Osteoblast (primary cell): ENCODE measurements at regions not wholly inside any gene's neighbourhood (a gene's known extent, or its start where the extent isn't known, plus 50 kb on each side); places are given as distances from the start of the nearest gene placed in this dataset.

Experiments used
- DNase-seq: peaks from one replicate; pipeline ENCODE4 v3.0.0; 2011; ENCODE audit warnings: low spot score, mixed read lengths; ENCODE audit not compliant: insufficient read length; ENCODE audit errors: missing footprints
- H2AFZ ChIP-seq: 2 replicates; pipeline ENCODE4 v1.6.0; 2011; ENCODE audit warnings: mild to moderate bottlenecking, low read length
- H3K27ac ChIP-seq: 2 replicates; pipeline ENCODE4 v1.5.1; 2011; ENCODE audit warnings: mild to moderate bottlenecking, low read depth, low read length, moderate library complexity
- H3K27me3 ChIP-seq: 2 replicates; pipeline ENCODE4 v1.6.0; 2012; ENCODE audit warnings: mild to moderate bottlenecking, control low read depth, inconsistent platforms, low read length, moderate library complexity; ENCODE audit not compliant: insufficient read depth
- H3K36me3 ChIP-seq: 2 replicates; pipeline ENCODE4 v1.5.1; 2011; ENCODE audit warnings: mild to moderate bottlenecking, low read length, control low read depth, moderate library complexity; ENCODE audit not compliant: insufficient read depth
- H3K4me1 ChIP-seq: 2 replicates; pipeline ENCODE4 v1.5.1; 2011; ENCODE audit warnings: mild to moderate bottlenecking, low read length, control low read depth, moderate library complexity; ENCODE audit not compliant: insufficient read depth
- H3K4me2 ChIP-seq: 2 replicates; pipeline ENCODE4 v1.6.0; 2011; ENCODE audit warnings: mild to moderate bottlenecking, low read length; ENCODE audit not compliant: insufficient read depth
- H3K4me3 ChIP-seq: fragments of 200-600 bp; sonication (generic); 3 replicates; pipeline ENCODE4 v1.5.1; 2012; ENCODE audit warnings: mild to moderate bottlenecking, low read length, inconsistent platforms; ENCODE audit not compliant: insufficient read depth
- H3K79me2 ChIP-seq: 2 replicates; pipeline ENCODE4 v1.6.0; 2012; ENCODE audit warnings: mild to moderate bottlenecking, low read length, control low read depth, inconsistent platforms; ENCODE audit not compliant: insufficient read depth
- H3K9me3 ChIP-seq: 2 replicates; pipeline ENCODE4 v1.5.1; 2011; ENCODE audit warnings: low read depth, low read length, control low read depth
- H4K20me1 ChIP-seq: 2 replicates; pipeline ENCODE4 v1.6.0; 2012; ENCODE audit warnings: mild to moderate bottlenecking, low read length, control low read depth; ENCODE audit not compliant: insufficient read depth
- TF ChIP-seq, protein P1 (sequence below): IDR thresholded peaks from 2 replicates; pipeline ENCODE4 v1.5.1; 2011; ENCODE audit warnings: mild to moderate bottlenecking, low read depth, low read length, moderate library complexity; ENCODE audit errors: extremely low read depth

DNA sequence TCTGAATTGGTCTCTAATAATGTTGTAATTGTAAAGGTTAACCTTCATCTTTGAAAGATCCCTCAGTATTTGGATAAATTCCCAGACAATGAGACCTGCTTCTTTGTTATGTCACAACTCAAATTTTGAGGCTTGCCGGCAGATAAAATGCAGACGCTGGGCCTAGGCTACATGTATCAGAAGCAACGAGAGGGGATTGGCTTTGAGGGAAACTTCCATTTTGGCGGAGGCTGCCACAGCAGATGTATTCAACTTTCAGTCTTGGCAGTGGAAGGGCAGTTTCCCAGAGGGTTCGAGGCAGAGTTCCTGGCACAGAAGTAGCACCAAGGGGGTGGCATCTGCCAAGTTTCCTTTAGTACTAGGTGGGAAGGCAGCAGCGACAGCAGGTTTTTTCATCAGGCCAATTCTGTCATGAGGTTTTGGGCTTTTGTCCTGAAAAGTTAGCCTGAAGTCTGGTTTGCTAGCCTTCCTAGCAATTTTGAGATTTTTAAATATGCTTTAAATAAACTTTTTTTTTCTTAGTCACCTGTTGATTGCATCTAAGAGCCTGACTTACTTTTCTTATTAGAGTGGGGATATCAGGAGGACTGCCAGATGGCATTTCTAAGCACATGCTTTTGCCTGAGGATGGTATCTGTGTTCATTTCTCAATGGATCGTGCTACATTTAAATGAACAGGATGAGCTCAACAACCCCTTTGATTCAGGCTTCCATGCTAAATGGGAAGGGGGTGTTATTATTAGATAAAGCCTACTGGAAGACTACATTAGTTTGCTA, 89.5 kb upstream of the FAM3C start:
- TF ChIP-seq, protein P1, sequence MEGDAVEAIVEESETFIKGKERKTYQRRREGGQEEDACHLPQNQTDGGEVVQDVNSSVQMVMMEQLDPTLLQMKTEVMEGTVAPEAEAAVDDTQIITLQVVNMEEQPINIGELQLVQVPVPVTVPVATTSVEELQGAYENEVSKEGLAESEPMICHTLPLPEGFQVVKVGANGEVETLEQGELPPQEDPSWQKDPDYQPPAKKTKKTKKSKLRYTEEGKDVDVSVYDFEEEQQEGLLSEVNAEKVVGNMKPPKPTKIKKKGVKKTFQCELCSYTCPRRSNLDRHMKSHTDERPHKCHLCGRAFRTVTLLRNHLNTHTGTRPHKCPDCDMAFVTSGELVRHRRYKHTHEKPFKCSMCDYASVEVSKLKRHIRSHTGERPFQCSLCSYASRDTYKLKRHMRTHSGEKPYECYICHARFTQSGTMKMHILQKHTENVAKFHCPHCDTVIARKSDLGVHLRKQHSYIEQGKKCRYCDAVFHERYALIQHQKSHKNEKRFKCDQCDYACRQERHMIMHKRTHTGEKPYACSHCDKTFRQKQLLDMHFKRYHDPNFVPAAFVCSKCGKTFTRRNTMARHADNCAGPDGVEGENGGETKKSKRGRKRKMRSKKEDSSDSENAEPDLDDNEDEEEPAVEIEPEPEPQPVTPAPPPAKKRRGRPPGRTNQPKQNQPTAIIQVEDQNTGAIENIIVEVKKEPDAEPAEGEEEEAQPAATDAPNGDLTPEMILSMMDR = no peak
- peak overlapping the region; percentile 51 for H2AFZ ChIP-seq
- H3K4me3 ChIP-seq = no peak overlapping the region
- H3K4me2 ChIP-seq = peak overlapping the region; percentile 23
- DNase-seq = peak; percentile 9
- no peaks in the 10 kb centered on the region for H4K20me1 ChIP-seq
- H3K36me3 ChIP-seq = no peaks in the 10 kb centered on the region
- H3K79me2 ChIP-seq = no peaks in the 10 kb centered on the region
- peaks cover 12% of the 10 kb centered on the region for H3K4me1 ChIP-seq
- no peaks in the 10 kb centered on the region for H3K27me3 ChIP-seq
- no peak overlapping the region for H3K27ac ChIP-seq
- H3K9me3 ChIP-seq = no peaks in the 10 kb centered on the region

- Histone ChIP-seq H3K27me3 (no peaks in the 10 kb centered on the region), H3K4me2 (no peak overlapping the region), H2AFZ (no peak overlapping the region), H3K79me2 (no peaks in the 10 kb centered on the region), H3K9me3 (no peaks in the 10 kb centered on the region), H4K20me1 (no peaks in the 10 kb centered on the region), H3K36me3 (no peaks in the 10 kb centered on the region), H3K4me1 (peaks cover 12% of the 10 kb centered on the region), H3K4me3 (no peak overlapping the region), H3K27ac (no peak overlapping the region)
- DNase-seq = no peak
- TF ChIP-seq, protein P1 = no peak
Measured at GRCh38 chr7:121484089-121484763, 88.1 kb upstream of the FAM3C start.

- Histone ChIP-seq H2AFZ (peak overlapping the region; percentile 59), H3K27ac (no peak overlapping the region), H3K36me3 (no peaks in the 10 kb centered on the region), H3K4me2 (no peak overlapping the region), H3K79me2 (no peaks in the 10 kb centered on the region), H3K27me3 (no peaks in the 10 kb centered on the region), H3K4me3 (no peak overlapping the region), H3K4me1 (peaks cover 5% of the 10 kb centered on the region), H3K9me3 (no peaks in the 10 kb centered on the region), H4K20me1 (no peaks in the 10 kb centered on the region)
- DNase-seq = no peak
- TF ChIP-seq, protein P1 = no peak
Measured at GRCh38 chr7:121480566-121481335, 84.6 kb upstream of the FAM3C start.

DNA sequence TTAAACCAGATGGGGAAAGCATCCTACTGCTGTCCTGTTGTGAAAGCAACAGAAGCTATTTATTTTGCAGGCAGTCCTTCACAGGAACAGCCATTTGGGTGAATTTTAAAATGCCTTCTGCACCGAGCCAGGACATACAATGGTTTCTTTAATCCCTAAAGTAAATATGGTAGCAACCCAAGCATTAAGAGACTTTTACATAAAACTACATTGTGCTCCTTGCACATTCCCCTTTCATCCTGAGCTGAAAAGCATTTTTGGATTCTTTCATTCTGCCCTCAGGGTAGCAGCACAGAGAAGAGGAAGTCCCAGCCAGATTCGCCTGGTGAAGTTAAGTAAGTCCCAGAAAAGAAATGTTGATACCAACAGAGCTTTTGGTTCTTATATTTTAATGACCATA, 84.0 kb upstream of the FAM3C start:
- no peaks in the 10 kb centered on the region for H3K4me1 ChIP-seq
- H3K79me2 ChIP-seq = no peaks in the 10 kb centered on the region
- H3K4me3 ChIP-seq = no peak overlapping the region
- no peak overlapping the region for H3K27ac ChIP-seq
- no peaks in the 10 kb centered on the region for H3K36me3 ChIP-seq
- no peaks in the 10 kb centered on the region for H3K9me3 ChIP-seq
- H3K4me2 ChIP-seq = no peak overlapping the region
- no peak for DNase-seq
- H3K27me3 ChIP-seq = no peaks in the 10 kb centered on the region
- peak overlapping the region; percentile 59 for H2AFZ ChIP-seq
- TF ChIP-seq, protein P1 = no peak
- H4K20me1 ChIP-seq = no peaks in the 10 kb centered on the region
